DOHH2 (cell line): ENCODE measurements at regions not wholly inside any gene's neighbourhood (a gene's known extent, or its start where the extent isn't known, plus 50 kb on each side); places are given as distances from the start of the nearest gene placed in this dataset.

Experiments used
- CTCF ChIP-seq: fragments of 200-600 bp; sonication (generic); IDR thresholded peaks from one replicate; pipeline ENCODE4 v1.5.1; 2014; ENCODE audit warnings: antibody characterized with exemption, mild to moderate bottlenecking, low read depth, low read length; ENCODE audit not compliant: poor library complexity, severe bottlenecking
- EZH2phosphoT487 ChIP-seq: fragments of 200-600 bp; sonication (generic); IDR thresholded peaks from 2 replicates; pipeline ENCODE4 v1.6.1; 2017; ENCODE audit warnings: borderline replicate concordance, mild to moderate bottlenecking, antibody characterized with exemption, low read length, moderate library complexity, mixed read lengths

- TF ChIP-seq CTCF (no peak), EZH2phosphoT487 (no peak)
Observed at GRCh38 chr10:62996516-62996915, 136.6 kb upstream of the NRBF2 start.
